K562 (cell line): ENCODE measurements at regions not wholly inside any gene's neighbourhood (a gene's known extent, or its start where the extent isn't known, plus 50 kb on each side); places are given as distances from the start of the nearest gene placed in this dataset.

ENCODE experiments used
- DNMT1 ChIP-seq: fragments of 450-650 bp; IDR thresholded peaks from 2 replicates; pipeline ENCODE4 v1.6.1; 2016; ENCODE audit warnings: antibody characterized with exemption, mild to moderate bottlenecking
- EZH2 ChIP-seq: IDR thresholded peaks from 2 replicates; pipeline ENCODE4 v1.6.1; 2012; ENCODE audit warnings: low read depth, mild to moderate bottlenecking, inconsistent platforms, low read length, borderline replicate concordance
- NR2F6 ChIP-seq: fragments of 450-650 bp; formaldehyde crosslinking; IDR thresholded peaks from 2 replicates; pipeline ENCODE4 v1.4.0; 2020; ENCODE audit warnings: mild to moderate bottlenecking
- POLR2A ChIP-seq: fragments of 450-650 bp; conservative IDR thresholded peaks from 2 replicates; pipeline ENCODE4 v1.6.1; 2016
- YY1 ChIP-seq, 3 experiments: IDR thresholded peaks; 2 replicates each; pipeline ENCODE4 v1.6.1; 2011; ENCODE audit warnings: low read length in 2 of 3, mild to moderate bottlenecking in 2 of 3, moderate library complexity in 2 of 3, borderline replicate concordance in 1 of 3, control low read depth in 1 of 3, low read depth in 1 of 3; ENCODE audit not compliant: insufficient read depth in 3 of 3, insufficient replicate concordance in 2 of 3, control insufficient read depth in 1 of 3, insufficient read length in 1 of 3; ENCODE audit errors: extremely low read depth in 1 of 3
- ZFP30 ChIP-seq: fragments of 250-450 bp; sonication (Bioruptor Pico); IDR thresholded peaks from 2 replicates; pipeline ENCODE4 v1.8.0; 2022; ENCODE audit warnings: moderate library complexity, mild to moderate bottlenecking, inconsistent platforms, borderline replicate concordance
- TF ChIP-seq, protein P1 (sequence below): fragments of 450-650 bp; IDR thresholded peaks from 2 replicates; pipeline ENCODE4 v1.6.1; 2018; ENCODE audit warnings: mild to moderate bottlenecking, low read depth; ENCODE audit not compliant: partially characterized antibody
- TF ChIP-seq, protein P2 (sequence below): sonication (generic); formaldehyde crosslinking; IDR thresholded peaks from 2 replicates; pipeline ENCODE4 v1.9.0; 2022; ENCODE audit warnings: mild to moderate bottlenecking, missing genetic modification reagents
- TF ChIP-seq, protein P3 (sequence below), 3 experiments: IDR thresholded peaks in 2 of 3; conservative IDR thresholded peaks in 1 of 3; 2 replicates each; pipeline ENCODE4 v1.5.1; 2011 to 2012; ENCODE audit warnings: low read length in 3 of 3, mild to moderate bottlenecking in 3 of 3, control low read depth in 2 of 3, improper control_type of control experiment in 1 of 3, inconsistent platforms in 1 of 3, low read depth in 1 of 3, mixed read lengths in 1 of 3, moderate library complexity in 1 of 3; ENCODE audit not compliant: insufficient read depth in 2 of 3

DNA sequence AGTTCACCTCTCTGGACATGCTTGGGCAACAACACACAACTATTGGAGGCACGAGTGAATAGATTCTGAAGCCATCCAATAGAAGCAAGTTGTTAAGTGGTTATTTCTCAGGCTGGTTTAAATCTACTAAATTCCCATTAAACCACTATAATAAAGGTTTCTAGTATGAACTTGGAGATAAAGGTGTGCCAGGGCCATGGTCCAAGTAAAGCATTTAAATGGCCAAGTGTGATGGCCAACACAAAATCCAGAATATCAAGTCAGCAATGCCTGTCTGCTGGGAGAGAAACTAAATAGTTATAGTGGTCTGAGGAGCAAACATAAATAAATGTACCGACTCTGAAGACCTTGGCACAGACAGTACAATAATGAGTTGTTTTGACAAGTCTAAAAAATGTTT is 294.3 kb upstream of the STXBP5 start:
- no peak for TF ChIP-seq POLR2A
- no peak for TF ChIP-seq NR2F6 (CRISPR knock-in tag)
- TF ChIP-seq YY1 (IDR thresholded peaks at IDR 0.05; ENCODE audit: borderline replicate concordance in 1 of 3, control insufficient read depth in 1 of 3, extremely low read depth in 1 of 3, insufficient read depth in 3 of 3, insufficient read length in 1 of 3, insufficient replicate concordance in 2 of 3, low read depth in 1 of 3, low read length in 2 of 3): no peak
- TF ChIP-seq, protein P1, sequence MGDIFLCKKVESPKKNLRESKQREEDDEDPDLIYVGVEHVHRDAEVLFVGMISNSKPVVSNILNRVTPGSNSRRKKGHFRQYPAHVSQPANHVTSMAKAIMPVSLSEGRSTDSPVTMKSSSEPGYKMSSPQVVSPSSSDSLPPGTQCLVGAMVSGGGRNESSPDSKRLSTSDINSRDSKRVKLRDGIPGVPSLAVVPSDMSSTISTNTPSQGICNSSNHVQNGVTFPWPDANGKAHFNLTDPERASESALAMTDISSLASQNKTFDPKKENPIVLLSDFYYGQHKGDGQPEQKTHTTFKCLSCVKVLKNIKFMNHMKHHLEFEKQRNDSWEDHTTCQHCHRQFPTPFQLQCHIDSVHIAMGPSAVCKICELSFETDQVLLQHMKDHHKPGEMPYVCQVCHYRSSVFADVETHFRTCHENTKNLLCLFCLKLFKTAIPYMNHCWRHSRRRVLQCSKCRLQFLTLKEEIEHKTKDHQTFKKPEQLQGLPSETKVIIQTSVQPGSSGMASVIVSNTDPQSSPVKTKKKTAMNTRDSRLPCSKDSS: no peak
- no peak for TF ChIP-seq ZFP30 (CRISPR knock-in tag)
- TF ChIP-seq, protein P2, sequence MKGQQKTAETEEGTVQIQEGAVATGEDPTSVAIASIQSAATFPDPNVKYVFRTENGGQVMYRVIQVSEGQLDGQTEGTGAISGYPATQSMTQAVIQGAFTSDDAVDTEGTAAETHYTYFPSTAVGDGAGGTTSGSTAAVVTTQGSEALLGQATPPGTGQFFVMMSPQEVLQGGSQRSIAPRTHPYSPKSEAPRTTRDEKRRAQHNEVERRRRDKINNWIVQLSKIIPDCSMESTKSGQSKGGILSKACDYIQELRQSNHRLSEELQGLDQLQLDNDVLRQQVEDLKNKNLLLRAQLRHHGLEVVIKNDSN (CRISPR knock-in tag): no peak
- TF ChIP-seq, protein P3, sequence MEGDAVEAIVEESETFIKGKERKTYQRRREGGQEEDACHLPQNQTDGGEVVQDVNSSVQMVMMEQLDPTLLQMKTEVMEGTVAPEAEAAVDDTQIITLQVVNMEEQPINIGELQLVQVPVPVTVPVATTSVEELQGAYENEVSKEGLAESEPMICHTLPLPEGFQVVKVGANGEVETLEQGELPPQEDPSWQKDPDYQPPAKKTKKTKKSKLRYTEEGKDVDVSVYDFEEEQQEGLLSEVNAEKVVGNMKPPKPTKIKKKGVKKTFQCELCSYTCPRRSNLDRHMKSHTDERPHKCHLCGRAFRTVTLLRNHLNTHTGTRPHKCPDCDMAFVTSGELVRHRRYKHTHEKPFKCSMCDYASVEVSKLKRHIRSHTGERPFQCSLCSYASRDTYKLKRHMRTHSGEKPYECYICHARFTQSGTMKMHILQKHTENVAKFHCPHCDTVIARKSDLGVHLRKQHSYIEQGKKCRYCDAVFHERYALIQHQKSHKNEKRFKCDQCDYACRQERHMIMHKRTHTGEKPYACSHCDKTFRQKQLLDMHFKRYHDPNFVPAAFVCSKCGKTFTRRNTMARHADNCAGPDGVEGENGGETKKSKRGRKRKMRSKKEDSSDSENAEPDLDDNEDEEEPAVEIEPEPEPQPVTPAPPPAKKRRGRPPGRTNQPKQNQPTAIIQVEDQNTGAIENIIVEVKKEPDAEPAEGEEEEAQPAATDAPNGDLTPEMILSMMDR (IDR thresholded peaks at IDR 0.05 in 2 of 3, conservative IDR thresholded peaks at IDR 0.05 in 1 of 3; ENCODE audit: insufficient read depth in 2 of 3, low read depth in 1 of 3, low read length in 3 of 3): no peak
- TF ChIP-seq DNMT1: no peak
- no peak for TF ChIP-seq EZH2
